ENCODE measurements at regions not wholly inside any gene's neighbourhood (a gene's known extent, or its start where the extent isn't known, plus 50 kb on each side); places are given as distances from the start of the nearest gene placed in this dataset.

- no peak overlapping the region for H3K4me3 ChIP-seq (ENCODE audit: low read depth, low read length)
- TF ChIP-seq CTCF (IDR thresholded peaks at IDR 0.05; ENCODE audit: insufficient read depth, low read length), result no peak
These were observed 184.9 kb upstream of the FAM78B start for GRCh38 chr1:166351676-166352075.

GRCh38 chr1:166353213-166353612 is 186.4 kb upstream of the FAM78B start:
- TF ChIP-seq CTCF (IDR thresholded peaks at IDR 0.05; ENCODE audit: insufficient read depth, low read length), result no peak
- no peak for DNase-seq (ENCODE audit: low read depth)
- H3K4me3 ChIP-seq (ENCODE audit: low read depth, low read length), result no peak overlapping the region

More at GRCh38 chr1:166351676-166352075, 184.9 kb upstream of the FAM78B start:
- DNase-seq (ENCODE audit: low read depth), result no peak

- no peak for DNase-seq (ENCODE audit: low read depth)
- no peak for TF ChIP-seq CTCF (IDR thresholded peaks at IDR 0.05; ENCODE audit: insufficient read depth, low read length)
- no peak overlapping the region for H3K4me3 ChIP-seq (ENCODE audit: low read depth, low read length)
These were observed 187.6 kb upstream of the FAM78B start for GRCh38 chr1:166354406-166354805.

- DNase-seq (ENCODE audit: low read depth), result no peak
- TF ChIP-seq CTCF (IDR thresholded peaks at IDR 0.05; ENCODE audit: insufficient read depth, low read length), result no peak
These were observed 198.3 kb upstream of the FAM78B start for GRCh38 chr1:166365081-166365480.

GRCh38 chr1:166368030-166368429 is 201.2 kb upstream of the FAM78B start:
- no peak overlapping the region for H3K4me3 ChIP-seq (ENCODE audit: low read depth, low read length)
- DNase-seq (ENCODE audit: low read depth), result no peak
- TF ChIP-seq CTCF (IDR thresholded peaks at IDR 0.05; ENCODE audit: insufficient read depth, low read length), result no peak

More at GRCh38 chr1:166365081-166365480, 198.3 kb upstream of the FAM78B start:
- H3K4me3 ChIP-seq (ENCODE audit: low read depth, low read length), result no peak overlapping the region

- H3K4me3 ChIP-seq (ENCODE audit: low read depth, low read length), result no peak overlapping the region
- no peak for DNase-seq (ENCODE audit: low read depth)
- no peak for TF ChIP-seq CTCF (IDR thresholded peaks at IDR 0.05; ENCODE audit: insufficient read depth, low read length)
These were observed 211.1 kb upstream of the FAM78B start for GRCh38 chr1:166377896-166378295.

GRCh38 chr1:166378805-166379204 is 212.0 kb upstream of the FAM78B start:
- H3K4me3 ChIP-seq (ENCODE audit: low read depth, low read length), result no peak overlapping the region
- DNase-seq (ENCODE audit: low read depth), result no peak
- TF ChIP-seq CTCF (IDR thresholded peaks at IDR 0.05; ENCODE audit: insufficient read depth, low read length), result no peak

Data from fibroblast of the aortic adventitia (primary cell).